HG02938 (cell line): ENCODE measurements at regions not wholly inside any gene's neighbourhood (a gene's known extent, or its start where the extent isn't known, plus 50 kb on each side); places are given as distances from the start of the nearest gene placed in this dataset.
"Not testable (repeated sequence)": the region's sequence is repeated elsewhere in the genome, so short reads cannot be mapped to it uniquely, and the experiment has no call there.

Source experiments
- ATAC-seq: cut with Tn5 transposase; IDR thresholded peaks from one replicate; pipeline ENCODE4 v1.9.1; 2021; ENCODE audit warnings: mild to moderate bottlenecking, moderate library complexity; ENCODE audit not compliant: unreplicated experiment

DNA sequence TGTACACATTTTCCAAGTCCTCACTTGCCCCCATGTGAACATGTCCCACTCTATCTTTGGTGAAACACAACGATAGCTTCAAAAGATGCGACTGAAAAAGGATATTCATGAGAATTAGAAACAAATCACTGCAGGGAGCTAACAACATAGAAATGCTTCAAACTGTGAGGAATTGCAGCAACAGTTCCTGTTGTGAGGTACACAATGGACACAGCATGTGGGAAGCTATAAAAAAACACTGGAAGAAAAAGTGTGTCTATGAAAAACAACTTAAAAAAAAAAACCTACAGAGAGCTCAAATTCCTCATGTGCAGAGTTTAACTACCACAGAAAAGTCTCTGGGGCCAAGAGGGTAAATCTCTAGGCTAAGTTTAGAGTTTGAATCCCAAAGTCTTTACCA, 51.6 kb upstream of the BLTP1 start:
- no peak for ATAC-seq

GRCh38 chr4:122099896-122100295, 52.2 kb upstream of the BLTP1 start:
- ATAC-seq: no peak

DNA sequence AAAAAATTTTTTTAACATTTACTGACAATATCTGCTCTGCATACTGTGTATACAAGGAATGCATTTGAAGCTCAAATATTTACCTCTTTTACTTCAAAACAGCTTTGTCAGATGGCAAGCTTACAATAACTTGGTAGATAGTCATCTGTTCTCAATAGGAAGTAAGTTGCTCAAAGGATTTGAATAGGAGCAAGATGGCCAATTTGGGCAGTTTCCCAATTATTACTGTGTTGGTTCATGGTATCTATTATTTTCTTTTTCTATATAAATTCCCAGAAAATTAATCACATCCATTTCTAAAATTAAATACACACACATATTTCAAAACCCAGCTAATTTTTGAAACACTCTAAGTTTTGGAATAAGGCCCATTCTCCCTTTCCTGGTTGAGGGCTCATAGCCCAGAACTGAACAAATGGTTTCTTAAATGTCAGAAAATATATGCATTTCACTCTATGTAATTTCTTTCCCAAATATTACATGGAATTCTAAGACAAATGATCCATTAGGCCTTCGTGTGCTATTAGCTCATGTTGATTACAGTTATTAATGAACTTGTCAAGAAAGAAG, 60.2 kb upstream of the BLTP1 start:
- ATAC-seq: no peak

DNA sequence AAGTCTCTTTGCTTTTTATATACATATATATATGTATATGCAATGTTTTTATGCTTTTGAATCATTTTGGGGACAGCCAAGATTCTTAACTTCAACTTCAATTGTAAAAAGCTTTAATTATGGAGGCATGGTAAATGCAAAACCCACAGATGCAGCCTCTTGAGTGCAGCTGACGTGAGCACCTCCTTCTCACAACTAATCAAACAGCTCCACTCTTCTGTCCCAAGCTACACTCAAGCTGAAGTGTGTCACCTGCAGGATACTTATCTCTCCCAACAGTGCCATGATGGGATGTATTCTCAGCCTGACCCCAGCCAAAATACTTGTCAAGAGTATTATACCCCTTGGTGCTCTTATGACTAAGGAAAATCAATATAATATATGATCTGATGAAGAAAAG, 60.7 kb upstream of the BLTP1 start:
- ATAC-seq: no peak

GRCh38 chr4:122090989-122091388, 61.1 kb upstream of the BLTP1 start:
- no peak for ATAC-seq

DNA sequence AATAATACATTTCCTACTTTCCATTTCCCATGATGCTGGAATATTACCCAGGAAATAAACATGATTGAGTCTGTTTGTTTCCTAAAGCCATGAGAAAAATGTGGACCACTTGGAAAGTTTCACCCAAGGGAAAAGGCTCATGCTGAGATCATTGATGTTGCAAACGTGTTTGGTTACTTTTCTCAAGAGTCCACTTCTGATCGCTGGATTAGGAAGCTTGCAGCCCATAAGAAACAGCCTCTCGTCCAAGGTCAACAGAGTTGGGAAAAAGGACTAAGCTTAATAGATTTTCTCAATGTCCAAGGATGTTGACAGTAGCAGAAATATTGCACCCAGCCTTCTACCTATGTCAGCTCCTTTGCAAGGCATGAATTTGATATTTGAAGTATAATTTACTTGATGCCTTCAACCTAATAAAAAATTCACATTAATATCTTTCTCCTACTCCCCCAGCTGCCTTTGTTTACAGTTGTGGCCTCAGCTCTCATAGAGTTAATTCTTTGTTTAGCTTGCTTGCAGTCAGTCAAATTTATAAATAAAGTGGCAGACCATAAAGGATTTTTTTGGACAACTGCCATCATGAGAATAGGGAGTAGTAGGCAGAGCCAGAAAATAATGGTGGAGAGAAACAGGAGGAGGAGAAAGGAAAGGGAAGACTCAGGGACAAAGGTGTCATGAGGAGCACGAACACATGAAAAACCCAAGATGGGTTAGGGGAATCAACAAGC, 65.6 kb upstream of the BLTP1 start:
- ATAC-seq: no peak

DNA sequence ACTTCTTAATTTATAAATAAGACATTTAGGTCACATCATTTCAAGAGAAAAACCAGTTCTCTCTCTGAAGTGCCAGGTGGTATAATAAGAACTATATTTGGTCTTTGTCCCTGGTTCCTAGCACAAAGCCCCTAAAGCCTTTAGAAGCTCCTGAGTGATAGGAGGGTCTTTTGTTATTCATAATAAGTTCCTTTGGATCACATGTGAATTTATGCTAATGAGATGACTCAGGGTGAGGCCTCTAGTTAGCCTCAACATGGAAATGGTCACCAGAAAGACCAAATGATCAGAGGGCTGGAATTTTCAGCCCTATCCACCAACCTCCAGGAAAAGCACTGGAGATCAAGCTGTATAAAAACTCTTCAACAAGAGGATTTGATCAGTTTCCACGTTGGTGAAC, 68.1 kb upstream of the BLTP1 start:
- ATAC-seq: no peak

GRCh38 chr4:122083351-122083750, 68.8 kb upstream of the BLTP1 start:
- no peak for ATAC-seq

- no peak for ATAC-seq
Observed at GRCh38 chr4:122082661-122083060, 69.5 kb upstream of the BLTP1 start.

GRCh38 chr4:122077653-122078052, 74.5 kb upstream of the BLTP1 start:
- ATAC-seq: not testable (repeated sequence)

DNA sequence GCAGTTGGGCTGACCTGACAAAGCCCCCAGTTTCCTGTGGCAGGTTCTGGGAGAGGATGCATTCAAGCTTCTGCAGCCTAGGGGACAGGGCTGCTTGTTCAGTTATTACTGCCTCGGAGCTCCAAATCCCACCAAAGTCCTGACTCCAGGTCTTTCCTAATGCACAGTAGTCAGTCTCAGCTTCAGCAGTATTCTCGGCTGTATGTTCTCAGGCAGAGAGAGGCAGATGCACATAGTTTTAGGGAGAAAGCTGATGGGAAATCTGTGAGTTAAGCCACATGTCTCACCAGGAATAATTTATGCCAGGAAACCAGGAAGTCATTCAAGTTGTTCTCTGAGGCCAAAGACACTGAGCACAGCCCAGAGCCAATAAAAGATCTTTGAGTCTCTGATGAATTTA, 75.3 kb upstream of the BLTP1 start:
- ATAC-seq: not testable (repeated sequence)

- no peak for ATAC-seq
Observed at GRCh38 chr4:122073615-122074014, 78.5 kb upstream of the BLTP1 start.

DNA sequence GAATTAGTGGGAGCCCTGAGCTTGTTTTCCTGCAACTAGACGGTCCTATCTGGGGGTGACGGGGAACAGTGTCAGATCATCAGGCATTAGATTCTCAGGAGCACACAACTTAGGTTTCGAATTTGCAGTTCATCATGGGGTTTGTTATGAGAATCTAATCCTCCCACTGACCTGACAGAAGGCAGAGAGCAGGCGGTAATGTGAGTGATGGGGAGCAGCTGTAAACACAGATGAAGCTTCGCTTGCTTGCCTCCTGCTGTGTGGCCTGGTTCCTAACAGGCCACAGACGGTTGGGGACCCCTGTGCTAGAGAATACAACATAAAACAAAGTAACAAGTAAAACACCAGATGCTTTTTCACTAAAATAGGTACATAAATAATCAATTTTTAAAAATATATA, 86.2 kb upstream of the BLTP1 start:
- ATAC-seq: no peak

GRCh38 chr4:122065149-122065548, 87.0 kb upstream of the BLTP1 start:
- ATAC-seq: no peak

- ATAC-seq: no peak
Observed at GRCh38 chr4:122053186-122053585, 98.9 kb upstream of the BLTP1 start.

GRCh38 chr4:122052677-122053076, 99.5 kb upstream of the BLTP1 start:
- no peak for ATAC-seq

GRCh38 chr4:122050841-122051240, 99.0 kb upstream of the TRPC3 start:
- no peak for ATAC-seq

- no peak for ATAC-seq
Observed at GRCh38 chr4:122047456-122048425, 95.9 kb upstream of the TRPC3 start.

DNA sequence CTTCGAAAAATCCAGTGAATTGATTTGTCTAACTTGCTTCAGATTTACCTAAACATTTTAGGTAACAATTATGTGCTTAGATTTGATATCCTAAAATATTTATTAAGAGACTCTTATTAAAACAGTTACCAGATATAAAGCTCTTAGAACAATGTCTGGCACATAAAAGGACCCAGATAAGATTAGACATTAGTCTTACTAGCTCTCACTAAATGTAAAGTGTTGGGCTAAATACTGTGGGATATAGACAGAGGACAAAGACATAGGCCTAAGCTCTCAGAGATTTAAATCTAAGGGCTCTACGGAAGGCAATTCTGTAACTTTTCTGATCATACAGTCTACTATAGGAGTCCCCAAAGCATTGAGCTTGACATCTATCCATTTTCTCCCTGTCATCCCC, 94.4 kb upstream of the TRPC3 start:
- no peak for ATAC-seq

DNA sequence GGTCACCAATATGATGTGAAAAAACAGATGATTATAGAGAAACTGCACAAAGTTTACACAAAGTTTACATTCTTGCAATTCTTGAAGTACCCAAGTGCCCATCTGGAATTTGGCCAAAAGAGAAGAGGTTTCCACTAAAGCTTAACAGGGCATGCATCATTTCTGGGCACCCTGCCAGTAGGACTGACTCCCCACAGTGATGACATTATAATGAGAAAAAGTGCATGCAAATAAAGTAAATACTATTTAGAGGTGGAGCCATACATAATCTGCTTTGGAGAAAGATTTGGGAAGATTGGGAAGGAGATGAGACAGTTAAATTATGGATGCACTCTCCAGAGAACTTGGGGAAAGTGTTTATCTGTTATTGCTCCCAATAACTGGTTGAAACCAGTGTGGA, 93.7 kb upstream of the TRPC3 start:
- ATAC-seq: no peak

DNA sequence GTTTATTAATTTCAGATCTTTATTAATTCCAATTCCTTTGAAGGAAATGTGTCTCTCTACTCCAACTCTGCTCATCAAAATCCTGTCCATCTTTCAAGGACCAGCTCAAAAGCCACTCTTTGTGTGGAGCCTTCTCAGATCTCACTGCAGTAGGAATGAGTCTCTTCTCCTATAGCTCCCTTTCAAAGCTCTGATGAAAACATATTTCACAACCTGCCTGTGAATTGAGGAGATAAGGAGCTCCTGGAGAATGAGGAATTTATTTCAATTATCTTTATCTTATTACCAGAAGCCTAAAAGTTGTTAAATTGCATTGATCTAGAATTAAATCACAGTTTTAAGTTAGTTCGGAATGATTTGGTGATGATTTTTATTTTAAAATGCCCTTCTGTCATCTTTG, 92.6 kb upstream of the TRPC3 start:
- no peak for ATAC-seq

DNA sequence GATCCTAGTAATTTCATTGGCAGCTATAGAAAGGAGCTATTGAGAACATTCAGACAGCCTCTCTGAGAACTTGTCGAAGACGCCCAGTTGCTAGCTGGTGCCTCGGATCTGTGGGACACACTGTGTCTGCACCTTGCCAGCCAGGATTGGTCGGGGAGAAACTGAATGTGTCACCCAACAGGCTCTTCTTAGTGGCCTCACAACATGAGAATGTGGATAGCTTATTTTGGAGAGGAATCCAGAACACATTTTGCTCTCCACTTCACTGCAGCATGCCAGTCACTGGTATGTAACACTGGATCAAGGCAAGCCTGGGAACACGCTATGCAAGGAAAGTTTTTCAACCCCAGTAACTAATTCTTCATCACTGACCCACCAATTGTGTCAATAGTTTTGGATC, 89.5 kb upstream of the TRPC3 start:
- ATAC-seq: no peak
